Endometrial microvascular endothelial cells (primary cell): ENCODE measurements at regions not wholly inside any gene's neighbourhood (a gene's known extent, or its start where the extent isn't known, plus 50 kb on each side); places are given as distances from the start of the nearest gene placed in this dataset.

Source experiments
- in situ Hi-C: cut with HindIII; loops from 2 replicates; pipeline ENCODE4 v1.10.0; 2017; ENCODE audit warnings: low sequenced_read_pairs, low pct_unique_long_range_greater_than_20kb; ENCODE audit errors: inconsistent ontology term

DNA sequence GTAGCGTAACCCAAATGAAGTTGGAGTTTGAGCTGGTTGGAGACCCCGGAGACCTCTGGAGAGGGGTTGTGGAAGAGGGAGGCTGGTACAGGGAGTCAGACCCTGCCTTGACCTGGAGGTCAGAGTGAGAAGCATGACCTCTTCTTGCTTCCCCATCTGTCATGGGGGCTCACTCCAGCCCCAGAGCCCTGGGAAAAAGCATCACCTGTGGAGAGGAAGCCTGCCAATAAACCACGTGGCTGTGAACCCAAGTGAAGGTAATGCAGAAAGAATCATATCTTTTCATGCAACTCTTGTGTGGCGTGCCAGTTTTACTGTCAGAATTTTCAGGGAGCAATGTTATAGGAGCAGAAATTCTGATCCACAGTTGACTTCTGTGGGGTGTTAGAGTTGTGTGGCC is 178.5 kb upstream of the PRICKLE1 start:
- in situ Hi-C loops: no loop called here

DNA sequence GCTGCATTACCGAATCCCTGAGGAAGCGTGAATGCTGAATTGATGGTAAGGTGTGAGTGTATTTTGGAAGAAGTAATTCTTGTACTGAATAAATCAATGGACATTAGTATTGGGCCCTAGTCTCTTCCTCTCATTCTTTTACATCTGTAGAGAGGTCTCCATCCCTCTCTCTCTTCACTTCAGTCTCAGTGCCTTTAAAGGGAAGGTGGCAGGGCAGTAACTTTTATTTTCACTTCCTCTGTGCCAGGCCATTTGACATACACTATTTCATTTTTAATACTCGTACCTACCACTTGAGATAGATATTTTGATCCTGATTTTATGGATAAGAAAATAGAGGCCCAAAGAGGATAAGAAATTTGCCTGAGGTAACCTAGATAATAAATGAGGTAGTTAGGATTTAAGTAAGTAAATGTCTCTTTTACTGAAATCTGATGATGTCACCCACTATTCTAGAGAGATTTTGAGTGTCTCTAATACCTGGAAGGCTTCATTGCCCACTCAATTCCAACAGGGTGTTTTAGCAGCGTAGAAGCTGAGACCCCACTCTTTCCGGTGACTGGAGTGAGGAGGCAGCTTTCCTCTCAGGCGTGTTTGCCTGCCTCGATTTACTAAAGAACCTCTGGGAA is 177.9 kb upstream of the PRICKLE1 start:
- in situ Hi-C loops: no loop called here

DNA sequence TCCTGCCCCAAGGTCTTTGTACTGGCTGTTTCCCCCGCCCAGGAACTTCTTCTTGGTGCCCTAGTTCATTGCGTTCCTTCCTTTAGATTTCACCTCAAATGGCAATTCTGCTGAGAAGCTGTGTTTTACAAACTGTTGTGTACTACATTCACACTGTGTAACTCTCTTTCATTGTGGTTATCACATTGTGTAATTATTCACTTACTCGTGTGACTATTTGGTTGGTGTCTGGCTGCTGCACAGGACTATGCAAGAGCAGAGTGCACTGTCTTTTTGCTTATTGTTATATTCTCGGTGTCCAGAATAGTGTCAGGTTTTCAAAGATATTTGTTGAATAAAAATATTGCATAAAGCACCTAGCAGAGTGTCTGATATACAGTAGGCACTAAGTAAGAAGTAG is 177.2 kb upstream of the PRICKLE1 start:
- in situ Hi-C loops: no loop called here

DNA sequence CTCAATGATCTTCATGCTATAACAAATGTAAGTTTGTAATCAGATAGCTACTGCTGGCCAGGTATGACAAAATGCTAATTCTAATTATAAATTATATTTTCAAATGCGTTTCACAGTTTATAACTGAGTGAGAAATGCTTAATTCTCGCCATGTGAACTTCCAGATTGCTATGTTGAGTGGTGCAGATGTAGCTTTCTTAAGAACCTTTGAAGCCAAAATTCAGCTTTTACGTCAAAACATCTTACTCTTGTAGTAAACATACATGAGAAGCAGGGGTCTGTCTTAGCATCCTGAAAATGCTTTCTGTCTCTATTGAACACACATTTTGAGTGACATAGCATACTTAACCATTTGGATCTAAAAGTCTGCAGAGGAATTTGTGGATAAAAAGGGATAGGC is 176.5 kb upstream of the PRICKLE1 start:
- in situ Hi-C loops: no loop called here

DNA sequence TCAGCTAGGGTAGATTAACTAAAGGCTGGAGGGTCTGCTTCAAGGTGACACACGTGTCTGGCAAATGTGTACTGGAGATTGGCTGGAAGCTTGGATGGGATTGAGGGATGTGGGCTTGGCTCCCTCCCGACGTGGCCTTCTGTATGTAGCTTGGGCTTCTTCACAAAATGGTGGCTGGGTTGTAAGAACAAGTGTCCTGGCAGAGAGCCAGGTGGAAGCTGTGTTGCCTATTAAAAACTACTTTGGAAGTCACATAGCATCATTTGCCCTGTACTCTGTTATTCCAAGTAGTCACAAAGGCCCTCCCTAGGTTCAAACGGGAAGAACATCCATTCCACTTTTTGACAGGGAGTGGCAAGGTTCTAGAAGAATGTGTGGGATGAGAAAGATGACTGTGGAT is 174.1 kb upstream of the PRICKLE1 start:
- in situ Hi-C loops: no loop called here

DNA sequence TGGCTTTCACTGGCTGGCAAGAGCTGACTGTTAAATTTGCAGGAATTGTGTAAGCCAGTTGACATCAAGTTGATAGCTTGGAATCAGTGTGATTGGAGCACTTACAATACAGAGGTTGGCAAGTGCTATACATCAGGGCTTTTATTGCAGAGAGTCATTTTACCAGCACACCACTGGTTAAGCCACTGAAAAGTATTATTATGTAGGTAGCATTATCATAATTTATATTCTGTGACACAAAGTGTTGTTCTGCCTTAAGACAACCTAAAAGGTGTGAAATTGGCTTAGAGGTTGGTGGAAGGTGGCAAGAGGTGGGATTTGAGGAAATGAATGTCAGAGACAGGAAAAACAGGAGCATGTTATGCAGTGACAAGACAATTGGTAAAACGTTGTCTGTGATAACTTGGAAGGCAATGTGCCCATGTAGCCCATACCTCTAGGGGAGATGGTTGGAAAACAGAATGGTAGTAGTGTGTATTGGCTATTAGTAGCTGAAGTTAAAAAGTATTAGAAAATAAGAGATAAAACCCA is 172.9 kb upstream of the PRICKLE1 start:
- in situ Hi-C loops: no loop called here

DNA sequence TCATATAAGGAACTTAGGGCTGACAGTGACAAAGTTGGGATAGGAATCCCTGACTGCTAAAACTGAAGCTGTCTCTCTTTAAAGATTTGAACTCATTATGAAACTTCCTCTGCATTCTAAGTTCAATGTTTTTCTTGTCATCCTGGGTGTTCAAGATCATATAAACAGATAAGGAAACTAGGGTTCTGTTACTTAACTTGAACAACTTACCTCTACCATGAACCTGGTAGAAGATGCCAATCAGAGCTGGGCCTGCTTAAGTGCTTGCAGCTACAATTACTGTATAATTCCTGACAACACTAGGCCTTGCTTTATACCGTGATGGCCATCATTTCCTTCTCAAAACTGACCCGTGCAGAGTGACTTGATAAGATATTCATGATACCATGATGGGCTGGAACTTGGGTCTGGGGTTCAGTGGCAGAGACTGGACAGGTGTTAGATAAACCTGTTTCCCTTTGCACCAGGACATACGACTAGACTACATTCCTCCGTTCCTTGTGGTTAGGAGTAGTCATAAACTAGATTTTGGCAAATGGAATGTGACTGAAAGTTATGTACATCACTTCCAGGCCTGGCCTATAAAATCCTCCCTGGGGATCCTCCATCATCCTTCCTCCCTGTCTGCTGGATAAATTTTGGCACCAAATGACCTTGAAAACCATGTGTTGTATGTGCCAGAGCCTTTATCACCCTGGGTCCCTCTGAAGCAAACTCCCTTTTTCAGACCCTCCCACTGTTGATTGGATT is 172.2 kb upstream of the PRICKLE1 start:
- in situ Hi-C loops: no loop called here

DNA sequence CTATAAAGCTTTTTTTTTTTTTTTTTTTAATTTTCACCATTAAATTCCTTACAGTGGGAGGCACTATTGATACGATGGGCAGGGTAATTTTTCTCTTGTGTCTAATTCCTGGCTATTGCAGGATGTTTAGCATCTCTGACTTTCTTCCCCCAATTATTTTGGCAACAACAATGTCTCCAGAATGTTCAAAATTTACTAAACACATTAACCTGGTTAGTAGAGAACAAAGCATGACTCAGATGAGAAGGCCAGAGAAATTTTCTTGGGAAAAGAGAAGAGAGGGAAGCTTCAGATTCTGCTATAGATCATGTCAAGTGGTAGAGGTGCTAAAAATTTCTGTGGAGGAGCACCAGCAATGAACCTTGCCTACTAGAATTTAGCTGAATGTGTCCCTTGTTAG is 171.5 kb upstream of the PRICKLE1 start:
- in situ Hi-C loops: no loop called here

DNA sequence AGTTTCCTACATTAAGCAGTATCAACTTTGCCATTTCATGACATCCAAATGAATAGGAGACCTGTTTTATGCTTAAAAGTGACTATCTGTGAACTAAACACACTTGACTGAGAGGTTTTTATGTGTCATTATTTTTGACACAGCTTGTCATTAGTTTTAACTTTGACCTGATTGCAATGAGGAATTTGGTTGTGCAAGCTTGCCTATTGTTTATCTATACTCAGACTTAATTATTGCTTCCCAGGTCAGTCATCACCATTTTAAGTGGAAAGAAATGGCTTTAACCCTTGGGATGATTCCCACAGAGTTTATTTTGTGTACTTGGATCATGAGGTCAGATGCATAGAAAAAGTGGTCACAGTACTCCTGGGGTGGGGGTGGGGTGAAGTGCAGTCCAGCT is 171.0 kb upstream of the PRICKLE1 start:
- in situ Hi-C loops: no loop called here

DNA sequence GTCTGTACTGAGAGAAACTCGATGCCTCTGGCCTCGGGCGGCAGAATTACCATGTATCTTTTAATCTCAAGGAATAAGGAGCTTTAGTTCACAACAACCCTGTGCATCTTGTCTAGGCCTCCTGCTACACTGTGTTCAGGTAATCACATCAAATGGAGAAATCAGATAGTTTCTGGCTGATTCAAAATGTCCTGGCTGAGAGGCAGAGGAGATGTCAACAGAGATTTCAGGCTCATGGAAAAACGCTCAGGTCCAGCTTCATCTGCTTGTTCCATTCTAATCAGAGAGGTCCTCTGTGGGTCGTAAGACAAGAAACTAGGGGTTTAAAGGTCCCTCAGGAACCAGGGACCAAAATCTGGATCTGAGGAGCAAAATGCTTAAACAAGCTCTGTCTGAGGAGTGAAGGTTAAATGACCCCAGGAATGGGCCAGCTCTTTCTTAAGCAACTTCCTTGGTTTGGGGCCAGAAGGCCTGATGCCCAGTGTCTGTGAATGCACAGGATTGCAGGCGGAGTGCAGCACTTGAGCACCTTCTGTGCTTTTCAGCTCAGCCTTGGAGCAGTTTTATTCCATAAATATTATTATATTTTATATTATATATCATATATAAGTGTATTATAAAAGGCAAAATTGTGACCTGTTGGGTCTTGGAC is 170.2 kb upstream of the PRICKLE1 start:
- in situ Hi-C loops: no loop called here

DNA sequence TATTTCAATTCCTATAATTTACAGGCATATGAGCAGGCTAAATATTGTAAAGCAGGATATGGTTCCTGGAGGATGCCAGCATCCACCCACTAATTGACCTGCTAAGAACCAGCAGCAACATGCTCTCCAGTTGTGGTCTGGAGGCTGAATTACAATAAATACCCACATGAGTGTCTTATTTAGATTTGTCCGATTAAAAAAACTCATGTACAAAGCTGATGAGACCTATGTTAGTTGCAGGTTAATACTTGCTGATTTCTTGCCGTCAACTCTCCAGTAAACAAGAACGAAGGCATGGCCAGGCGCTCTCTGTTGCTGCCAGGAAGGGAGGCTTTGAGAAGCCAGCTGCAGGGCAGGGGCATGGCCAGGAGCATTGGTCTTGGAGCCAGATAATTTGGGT is 169.3 kb upstream of the PRICKLE1 start:
- in situ Hi-C loops: no loop called here

DNA sequence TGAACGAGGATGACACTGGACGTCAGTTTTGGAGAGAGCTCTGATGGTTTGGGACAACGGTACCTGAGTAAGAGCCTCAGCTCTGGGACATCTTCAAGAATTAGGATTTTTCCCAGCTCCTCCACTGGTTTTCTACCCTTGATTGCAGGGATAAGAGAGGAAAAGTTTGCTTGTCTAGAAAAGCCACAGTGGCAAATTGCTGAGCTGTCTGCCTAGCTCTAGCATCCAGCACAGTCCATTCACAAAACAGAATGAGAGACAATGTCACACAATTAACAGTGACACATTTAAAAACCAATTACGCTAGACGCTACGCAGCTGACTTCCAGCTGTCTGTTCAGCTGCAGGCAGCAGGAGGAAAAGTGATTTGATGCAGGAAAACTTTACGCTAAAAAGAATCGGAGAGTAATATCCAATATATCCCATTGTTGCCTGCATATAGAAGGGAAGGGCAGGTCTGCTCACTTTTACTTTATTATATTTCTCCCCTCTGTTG is 168.1 kb upstream of the PRICKLE1 start:
- in situ Hi-C loops: no loop called here

DNA sequence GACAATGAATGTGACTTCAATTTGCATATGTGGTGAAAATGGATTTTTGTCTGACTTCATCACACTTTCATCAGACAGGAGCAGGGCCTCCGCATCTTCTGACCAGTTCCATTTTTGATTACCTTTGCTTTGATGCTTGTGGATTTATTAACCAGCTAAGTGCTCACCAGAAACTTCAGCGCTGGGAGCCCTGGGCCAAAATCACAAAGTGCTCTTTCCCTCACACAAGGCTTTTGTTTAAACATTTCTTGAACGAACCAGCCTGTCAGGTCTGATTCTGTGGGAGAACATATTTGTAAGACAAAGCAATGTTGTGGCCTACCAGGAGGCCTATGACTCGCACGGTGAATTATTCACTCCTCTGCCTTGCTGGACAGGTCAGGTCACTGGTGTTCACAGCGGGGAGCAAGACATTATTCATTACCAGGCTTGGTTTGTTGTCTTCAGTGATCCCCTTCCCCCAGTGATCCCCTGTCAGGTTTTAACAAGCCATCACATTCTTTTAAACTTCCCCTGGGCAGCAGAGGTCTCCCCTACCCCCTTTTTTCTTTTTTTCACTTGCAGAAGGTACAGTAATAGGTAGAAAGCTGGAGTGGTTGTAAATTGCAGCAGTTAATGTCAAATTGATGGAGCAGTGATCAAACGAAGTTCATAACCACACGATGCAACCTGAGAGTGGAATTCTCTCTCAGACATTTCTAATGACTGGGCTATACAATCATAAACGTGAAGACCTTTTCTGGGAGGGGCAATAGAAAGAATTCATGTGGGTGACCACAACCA is 167.5 kb upstream of the PRICKLE1 start:
- in situ Hi-C loops: no loop called here

DNA sequence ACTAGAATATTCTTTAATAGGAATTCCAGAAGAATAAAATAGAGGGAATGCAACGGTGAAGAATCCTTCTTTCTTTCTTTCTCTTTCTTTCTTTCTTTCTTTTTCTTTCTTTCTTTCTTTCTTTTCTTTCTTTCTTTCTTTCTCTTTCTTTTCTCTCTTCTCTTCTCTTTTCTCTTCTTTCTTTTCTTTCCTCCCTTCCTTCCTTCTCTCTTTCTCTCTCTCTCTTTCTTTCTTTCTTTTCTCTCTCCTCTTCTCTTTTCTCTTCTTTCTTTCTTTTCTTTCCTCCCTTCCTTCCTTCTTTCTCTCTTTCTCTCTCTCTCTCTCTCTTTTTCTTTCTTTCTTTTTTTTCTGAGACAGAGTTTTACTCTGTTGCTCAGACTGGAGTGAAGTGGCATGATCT is 160.8 kb upstream of the PRICKLE1 start:
- in situ Hi-C loops: no loop called here

DNA sequence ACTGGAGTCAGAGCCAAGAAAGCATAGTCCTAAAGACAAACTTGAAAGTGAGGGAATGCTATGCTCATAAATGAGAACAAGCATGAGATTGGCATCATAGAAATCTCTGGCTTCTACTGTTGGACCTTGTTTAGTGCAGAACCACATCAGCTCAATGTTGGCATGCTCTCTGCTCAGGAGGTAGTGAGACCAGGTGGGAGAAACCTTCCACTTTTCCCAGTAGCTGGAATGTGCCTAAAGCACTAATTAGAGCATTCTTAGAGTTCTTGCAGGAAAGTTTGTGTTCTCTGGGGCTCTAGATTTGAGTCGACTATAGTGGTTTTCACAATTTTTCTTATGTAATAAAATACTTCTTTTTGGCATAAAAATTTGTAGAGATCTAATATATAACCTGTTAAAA is 159.7 kb upstream of the PRICKLE1 start:
- in situ Hi-C loops: no loop called here

DNA sequence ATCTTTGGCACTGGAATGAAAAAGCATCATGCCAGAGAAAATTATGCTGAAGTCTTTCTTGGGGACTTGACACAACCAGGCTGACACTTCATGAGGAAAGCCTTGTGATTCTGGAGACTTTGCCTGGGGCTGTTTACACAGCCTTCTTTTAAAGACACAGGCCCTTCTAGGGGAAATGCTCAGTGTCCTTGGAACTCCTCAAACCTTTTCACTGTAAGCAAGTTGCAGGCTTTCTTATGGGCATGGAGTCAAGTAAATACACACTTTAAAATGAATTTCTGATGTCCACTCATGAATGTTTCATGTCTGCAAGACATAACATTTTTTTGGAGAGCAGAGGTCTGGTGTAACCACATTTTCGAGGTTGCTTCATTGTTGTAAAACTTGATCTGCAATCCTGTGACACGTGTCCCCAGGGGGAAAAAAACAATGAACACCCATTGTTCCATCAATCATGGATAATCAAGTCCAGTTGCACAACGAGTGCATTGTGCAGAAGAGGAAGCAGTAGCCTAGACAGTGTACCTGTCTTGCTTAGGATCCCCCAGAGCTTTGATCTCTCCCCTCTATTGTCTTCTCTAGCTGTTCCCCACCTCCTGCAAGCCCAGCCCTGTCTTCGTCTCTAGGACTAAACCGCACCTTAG is 155.1 kb upstream of the PRICKLE1 start:
- in situ Hi-C loops: no loop called here

DNA sequence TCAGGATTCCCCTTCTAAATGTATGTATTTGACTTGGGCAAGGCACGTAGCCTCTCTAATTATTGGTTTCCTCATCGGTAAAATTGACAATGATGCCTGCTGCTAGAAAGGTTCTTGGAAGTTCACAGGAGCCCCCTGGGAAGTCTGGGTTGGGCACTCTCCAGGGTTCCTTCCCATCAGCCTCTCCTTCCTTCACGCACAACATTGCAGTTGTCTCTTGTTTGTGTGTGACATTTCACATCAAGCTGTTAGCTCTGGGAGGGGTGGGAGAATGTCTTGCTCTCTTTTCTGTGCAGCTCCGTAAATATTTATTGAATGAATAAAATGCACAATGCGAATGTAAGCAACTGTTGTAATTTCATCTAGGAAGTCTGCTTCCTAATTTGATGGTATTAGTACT is 153.2 kb upstream of the PRICKLE1 start:
- in situ Hi-C loops: no loop called here

DNA sequence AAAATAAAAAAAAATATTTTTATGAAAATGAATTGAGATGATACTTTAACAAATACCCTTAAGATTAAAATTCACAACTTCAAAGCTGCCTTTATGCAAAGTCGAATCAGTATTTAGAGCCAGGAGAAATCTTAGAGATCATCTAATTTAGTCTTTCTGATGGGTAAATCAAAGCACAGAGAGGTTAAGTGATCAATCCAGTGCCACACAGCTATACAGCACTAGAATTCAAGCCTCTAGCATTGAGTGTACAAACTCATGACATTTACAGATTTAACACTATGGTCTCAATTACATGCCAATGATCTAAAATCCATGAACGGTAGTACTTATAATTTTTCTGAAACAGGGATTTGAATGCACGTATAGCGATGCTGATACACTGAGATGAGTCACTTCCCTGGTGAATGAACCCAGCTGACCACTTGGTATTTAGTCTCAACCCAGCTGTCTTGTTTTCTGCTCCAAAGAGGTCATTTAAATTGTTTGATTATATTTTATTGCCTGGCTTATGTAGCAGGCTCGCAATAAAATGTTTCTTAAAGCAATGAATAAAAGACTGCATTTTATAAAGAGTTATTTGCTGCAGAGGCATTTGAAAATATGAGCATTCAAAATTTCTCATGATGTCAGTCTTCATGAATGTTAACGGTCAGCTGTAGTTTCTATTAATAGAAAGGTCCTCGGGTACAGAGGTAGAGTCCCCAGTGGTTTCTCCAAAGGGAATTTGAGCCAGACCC is 152.4 kb upstream of the PRICKLE1 start:
- in situ Hi-C loops: no loop called here
